Naive thymus-derived CD8-positive, alpha-beta T cell (primary cell): ENCODE measurements at regions not wholly inside any gene's neighbourhood (a gene's known extent, or its start where the extent isn't known, plus 50 kb on each side); places are given as distances from the start of the nearest gene placed in this dataset.

Experiments
- ATAC-seq, 2 donors: fragments of 150-1000 bp; cut with Tn5 transposase in 1 of 2; sonication (Bioruptor Pico), chemical (Tn5 transposase) in 1 of 2; 1 replicate in 1 of 2; 2 replicates in 1 of 2; pipeline ENCODE4 v1.10.0; 2021; ENCODE audit warnings: mild to moderate bottlenecking in 2 of 2, moderate library complexity in 2 of 2
- POLR2A ChIA-PET: fragments of 350-600 bp; sonication (Branson Sonifier 250); formaldehyde crosslinking; loops from one replicate; lab custom pipeline; 2021; ENCODE audit warnings: antibody characterized with exemption; lab: Charles Lee
- DNase-seq, 10 donors: peaks; one replicate each; pipeline versions ENCODE4 v3.0.0 to v3.0.0-alpha.2; 2020 to 2022
- H3K27ac Mint-ChIP-seq, 10 donors: one replicate each; pipeline ENCODE4 v1.8.0; 2020 to 2022; ENCODE audit warnings: mild to moderate bottlenecking in 10 of 10, mixed read lengths in 10 of 10, moderate library complexity in 4 of 10, inconsistent platforms in 1 of 10
- H3K27me3 Mint-ChIP-seq, 5 donors: one replicate each; pipeline ENCODE4 v1.8.0; 2021 to 2022; ENCODE audit warnings: mixed read lengths in 5 of 5
- H3K36me3 Mint-ChIP-seq, 3 donors: one replicate each; pipeline ENCODE4 v1.8.0; 2020 to 2022; ENCODE audit warnings: mixed read lengths in 3 of 3, mild to moderate bottlenecking in 2 of 3, inconsistent platforms in 1 of 3
- H3K4me1 Mint-ChIP-seq, 4 donors: one replicate each; pipeline ENCODE4 v1.8.0; 2021 to 2022; ENCODE audit warnings: mixed read lengths in 4 of 4
- H3K4me3 Mint-ChIP-seq, 10 donors: one replicate each; pipeline ENCODE4 v1.8.0; 2020 to 2022; ENCODE audit warnings: mild to moderate bottlenecking in 10 of 10, mixed read lengths in 10 of 10, moderate library complexity in 6 of 10, inconsistent platforms in 1 of 10
- H3K9me3 Mint-ChIP-seq, 9 donors: one replicate each; pipeline ENCODE4 v1.8.0; 2020 to 2022; ENCODE audit warnings: mixed read lengths in 9 of 9, mild to moderate bottlenecking in 3 of 9, inconsistent platforms in 1 of 9, moderate library complexity in 1 of 9

- no peaks in the 10 kb centered on the region for H3K4me1 Mint-ChIP-seq
- H3K36me3 Mint-ChIP-seq: no peaks in the 10 kb centered on the region
- H3K27me3 Mint-ChIP-seq: peaks cover 0 to 2% (median 0%) of the 10 kb centered on the region in 5 donors
- ATAC-seq (no peak), DNase-seq (no peak)
- peaks cover 0 to 3% (median 0%) of the 10 kb centered on the region in 9 donors for H3K9me3 Mint-ChIP-seq
- POLR2A ChIA-PET: no interaction called here
- H3K27ac Mint-ChIP-seq: no peak overlapping the region
- no peak overlapping the region for H3K4me3 Mint-ChIP-seq
Observed at GRCh38 chr3:132145833-132146232, 111.0 kb upstream of the CPNE4 start.

- no peak overlapping the region for H3K27ac Mint-ChIP-seq
- DNase-seq (no peak), ATAC-seq (no peak)
- H3K9me3 Mint-ChIP-seq: peaks cover 0 to 4% (median 0%) of the 10 kb centered on the region in 9 donors
- POLR2A ChIA-PET: no interaction called here
- H3K4me1 Mint-ChIP-seq: no peaks in the 10 kb centered on the region
- peaks cover 0 to 5% (median 0%) of the 10 kb centered on the region in 5 donors for H3K27me3 Mint-ChIP-seq
- no peak overlapping the region for H3K4me3 Mint-ChIP-seq
- no peaks in the 10 kb centered on the region for H3K36me3 Mint-ChIP-seq
Observed at GRCh38 chr3:132154619-132155018, 119.8 kb upstream of the CPNE4 start.

- no peak for DNase-seq
- Mint-ChIP-seq H3K9me3 (peaks cover 0 to 6% (median 0%) of the 10 kb centered on the region in 9 donors), H3K27me3 (peaks cover 0 to 4% (median 2%) of the 10 kb centered on the region in 5 donors), H3K4me3 (no peak overlapping the region), H3K27ac (no peak overlapping the region), H3K36me3 (no peaks in the 10 kb centered on the region), H3K4me1 (no peaks in the 10 kb centered on the region)
- POLR2A ChIA-PET: no interaction called here
- no peak for ATAC-seq
Observed at GRCh38 chr3:132159145-132159544, 124.3 kb upstream of the CPNE4 start.

GRCh38 chr3:132160198-132160597 lies 125.4 kb upstream of the CPNE4 start:
- H3K36me3 Mint-ChIP-seq: no peaks in the 10 kb centered on the region
- H3K27me3 Mint-ChIP-seq: peaks cover under 1 to 11% (median 2%) of the 10 kb centered on the region in 5 donors
- H3K9me3 Mint-ChIP-seq: peaks cover 0 to 6% (median 0%) of the 10 kb centered on the region in 9 donors
- DNase-seq (no peak), ATAC-seq (no peak)
- H3K4me1 Mint-ChIP-seq: no peaks in the 10 kb centered on the region
- no peak overlapping the region for H3K4me3 Mint-ChIP-seq
- H3K27ac Mint-ChIP-seq: no peak overlapping the region
- POLR2A ChIA-PET: no interaction called here

GRCh38 chr3:132161608-132162007 lies 126.8 kb upstream of the CPNE4 start:
- no peak overlapping the region for H3K27ac Mint-ChIP-seq
- H3K4me3 Mint-ChIP-seq: no peak overlapping the region
- peaks cover 0 to 14% (median 0%) of the 10 kb centered on the region in 9 donors for H3K9me3 Mint-ChIP-seq
- no peaks in the 10 kb centered on the region for H3K36me3 Mint-ChIP-seq
- DNase-seq (no peak), ATAC-seq (no peak)
- POLR2A ChIA-PET: no interaction called here
- no peaks in the 10 kb centered on the region for H3K4me1 Mint-ChIP-seq
- peaks cover 4 to 24% (median 6%) of the 10 kb centered on the region in 5 donors for H3K27me3 Mint-ChIP-seq

- POLR2A ChIA-PET: no interaction called here
- ATAC-seq: no peak
- H3K27ac Mint-ChIP-seq: no peak overlapping the region
Observed at GRCh38 chr3:132164469-132165092, 129.8 kb upstream of the CPNE4 start.

GRCh38 chr3:132167870-132168269 lies 133.1 kb upstream of the CPNE4 start:
- Mint-ChIP-seq H3K36me3 (no peaks in the 10 kb centered on the region), H3K27me3 (peaks cover 9 to 35% (median 11%) of the 10 kb centered on the region in 5 donors), H3K4me1 (no peaks in the 10 kb centered on the region), H3K4me3 (no peak overlapping the region), H3K27ac (no peak overlapping the region), H3K9me3 (peaks cover 0 to 14% (median 0%) of the 10 kb centered on the region in 9 donors)
- ATAC-seq (no peak), DNase-seq (no peak)
- POLR2A ChIA-PET: no interaction called here

More at GRCh38 chr3:132164469-132165092, 129.8 kb upstream of the CPNE4 start:
- H3K9me3 Mint-ChIP-seq: peaks cover 0 to 14% (median 0%) of the 10 kb centered on the region in 9 donors
- no peaks in the 10 kb centered on the region for H3K4me1 Mint-ChIP-seq
- peaks cover 5 to 24% (median 10%) of the 10 kb centered on the region in 5 donors for H3K27me3 Mint-ChIP-seq
- H3K4me3 Mint-ChIP-seq: no peak overlapping the region
- DNase-seq: no peak
- H3K36me3 Mint-ChIP-seq: no peaks in the 10 kb centered on the region

GRCh38 chr3:132174500-132174899 lies 139.7 kb upstream of the CPNE4 start:
- Mint-ChIP-seq H3K4me1 (no peaks in the 10 kb centered on the region), H3K27me3 (peaks cover 4 to 24% (median 9%) of the 10 kb centered on the region in 5 donors), H3K27ac (no peak overlapping the region), H3K36me3 (no peaks in the 10 kb centered on the region), H3K9me3 (no peaks in the 10 kb centered on the region), H3K4me3 (no peak overlapping the region)
- POLR2A ChIA-PET: no interaction called here
- DNase-seq (no peak), ATAC-seq (no peak)

- ATAC-seq (peak in 1 of 2 donors; percentile 64), DNase-seq (peak in 3 of 10 donors; percentile 12 to 41 (median 34))
- no peaks in the 10 kb centered on the region for H3K9me3 Mint-ChIP-seq
- peaks cover 2 to 10% (median 2%) of the 10 kb centered on the region in 4 donors for H3K4me1 Mint-ChIP-seq
- no peak overlapping the region for H3K4me3 Mint-ChIP-seq
- H3K27me3 Mint-ChIP-seq: peaks cover 0 to 6% (median 0%) of the 10 kb centered on the region in 5 donors
- POLR2A ChIA-PET: no interaction called here
- no peaks in the 10 kb centered on the region for H3K36me3 Mint-ChIP-seq
- H3K27ac Mint-ChIP-seq: no peak overlapping the region
Observed at GRCh38 chr3:132180337-132180791, 136.8 kb upstream of the ACP3 start.

GRCh38 chr3:132183811-132184210 lies 133.4 kb upstream of the ACP3 start:
- POLR2A ChIA-PET: no interaction called here
- Mint-ChIP-seq H3K9me3 (no peaks in the 10 kb centered on the region), H3K36me3 (no peaks in the 10 kb centered on the region), H3K27me3 (peaks cover 2 to 12% (median 8%) of the 10 kb centered on the region in 5 donors), H3K27ac (no peak overlapping the region), H3K4me3 (no peak overlapping the region), H3K4me1 (peaks cover 2 to 10% (median 2%) of the 10 kb centered on the region in 4 donors)
- no peak for ATAC-seq
- no peak for DNase-seq

- POLR2A ChIA-PET: no interaction called here
Observed at GRCh38 chr3:132187746-132188145, 129.5 kb upstream of the ACP3 start.

GRCh38 chr3:132189601-132190000 lies 127.6 kb upstream of the ACP3 start:
- Mint-ChIP-seq H3K4me3 (no peak overlapping the region), H3K9me3 (no peaks in the 10 kb centered on the region), H3K27me3 (peaks cover 7 to 34% (median 17%) of the 10 kb centered on the region in 5 donors), H3K36me3 (no peaks in the 10 kb centered on the region), H3K27ac (no peak overlapping the region), H3K4me1 (no peaks in the 10 kb centered on the region)
- POLR2A ChIA-PET: no interaction called here
- no peak for DNase-seq
- no peak for ATAC-seq

More at GRCh38 chr3:132187746-132188145, 129.5 kb upstream of the ACP3 start:
- DNase-seq (no peak), ATAC-seq (no peak)
- peaks cover 7 to 23% (median 13%) of the 10 kb centered on the region in 5 donors for H3K27me3 Mint-ChIP-seq
- H3K36me3 Mint-ChIP-seq: no peaks in the 10 kb centered on the region
- H3K4me3 Mint-ChIP-seq: no peak overlapping the region
- H3K27ac Mint-ChIP-seq: no peak overlapping the region
- no peaks in the 10 kb centered on the region for H3K9me3 Mint-ChIP-seq
- no peaks in the 10 kb centered on the region for H3K4me1 Mint-ChIP-seq

GRCh38 chr3:132196113-132196512 lies 121.1 kb upstream of the ACP3 start:
- Mint-ChIP-seq H3K27me3 (peaks cover 3 to 20% (median 11%) of the 10 kb centered on the region in 5 donors), H3K36me3 (no peaks in the 10 kb centered on the region), H3K9me3 (no peaks in the 10 kb centered on the region), H3K27ac (no peak overlapping the region), H3K4me1 (no peaks in the 10 kb centered on the region), H3K4me3 (no peak overlapping the region)
- DNase-seq: no peak
- no peak for ATAC-seq
- POLR2A ChIA-PET: no interaction called here
